Cerebellar nuclear complex (tissue), 1 donor: ENCODE measurements at regions not wholly inside any gene's neighbourhood (a gene's known extent, or its start where the extent isn't known, plus 50 kb on each side); places are given as distances from the start of the nearest gene placed in this dataset.

Experiments
- DNase-seq, 2 experiments: peaks; one replicate each; lab custom pipeline; 2025; lab: John Stamatoyannopoulos, UW

DNA sequence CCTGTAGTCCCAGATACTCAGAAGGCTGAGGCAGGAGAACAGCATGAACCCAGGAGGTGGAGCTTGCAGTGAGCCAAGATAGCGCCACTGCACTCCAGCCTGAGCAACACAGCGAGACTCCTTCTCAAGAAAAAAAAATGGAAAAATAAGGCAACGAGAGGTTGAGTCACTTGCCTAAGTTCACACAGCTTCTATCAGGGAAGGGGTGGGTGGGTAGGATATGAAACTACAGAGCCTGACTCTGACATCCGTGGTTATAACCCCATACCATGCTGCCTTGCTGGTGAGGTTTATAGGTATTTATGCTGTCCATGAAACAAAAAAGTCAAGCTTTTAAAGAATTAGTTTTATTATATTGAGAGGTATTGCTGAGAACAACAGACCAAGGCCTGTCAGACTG lies 61.5 kb upstream of the RAB4A start:
- DNase-seq, result no peak

DNA sequence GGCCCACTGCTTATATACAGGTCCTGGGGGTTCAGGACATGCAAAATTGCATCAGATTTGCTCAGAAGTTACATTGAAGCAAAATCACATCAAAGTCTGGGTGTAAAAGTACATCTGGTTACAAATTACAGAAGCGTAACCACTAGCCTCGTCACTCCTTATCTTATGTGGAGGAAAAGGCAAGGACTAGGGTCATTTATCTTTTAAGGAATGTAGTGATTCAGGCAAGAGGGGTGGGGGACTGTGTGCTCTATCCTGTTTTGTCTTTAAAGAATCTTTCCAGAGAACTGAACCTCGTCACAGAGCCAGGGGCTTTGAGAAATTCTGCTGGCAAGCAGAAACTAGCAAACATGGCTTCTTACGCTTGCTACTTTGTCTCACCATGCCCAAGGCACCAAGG lies 61.1 kb upstream of the RAB4A start:
- no peak for DNase-seq

GRCh38 chr1:229210844-229211243 lies 60.1 kb upstream of the RAB4A start:
- no peak for DNase-seq

DNA sequence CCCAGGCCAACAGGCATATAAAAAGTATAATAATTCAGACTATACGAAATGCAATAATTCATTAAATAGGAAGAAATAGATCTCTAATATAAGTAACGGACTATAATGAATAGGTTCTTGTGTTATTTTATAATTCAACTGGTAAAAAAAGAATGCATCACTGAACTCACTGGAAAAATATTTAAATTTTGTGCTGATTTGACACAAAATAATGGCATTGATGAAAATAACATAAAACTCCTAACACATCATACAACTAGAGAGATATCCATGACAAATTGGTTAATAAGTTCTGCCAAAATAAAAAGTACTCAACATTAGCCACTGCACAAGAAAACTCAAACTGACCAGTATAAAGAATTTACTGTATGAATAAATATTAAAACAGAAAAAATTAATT lies 57.1 kb upstream of the RAB4A start:
- DNase-seq, result no peak

GRCh38 chr1:229217716-229218115 lies 53.2 kb upstream of the RAB4A start:
- no peak for DNase-seq

DNA sequence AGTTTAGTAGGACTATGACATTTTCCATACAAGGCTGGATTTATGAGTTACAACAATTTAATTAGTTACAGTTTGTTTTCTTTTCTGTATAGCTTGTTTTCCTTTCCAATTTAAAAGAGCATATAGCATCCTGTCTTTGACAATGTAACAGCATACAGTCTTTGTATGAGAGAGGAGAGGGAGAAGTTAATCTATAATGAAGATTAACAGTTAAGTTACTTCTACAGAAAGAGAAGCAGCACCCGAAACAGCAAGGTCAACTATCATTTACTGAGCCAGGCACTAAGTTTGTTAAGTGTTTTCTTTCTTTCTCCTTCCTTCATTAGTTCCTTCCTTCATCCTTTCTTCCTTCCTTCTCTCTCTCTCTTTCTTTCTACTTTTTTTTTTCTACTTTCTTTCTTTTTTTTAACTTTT lies 52.3 kb upstream of the RAB4A start:
- DNase-seq, result no peak

DNA sequence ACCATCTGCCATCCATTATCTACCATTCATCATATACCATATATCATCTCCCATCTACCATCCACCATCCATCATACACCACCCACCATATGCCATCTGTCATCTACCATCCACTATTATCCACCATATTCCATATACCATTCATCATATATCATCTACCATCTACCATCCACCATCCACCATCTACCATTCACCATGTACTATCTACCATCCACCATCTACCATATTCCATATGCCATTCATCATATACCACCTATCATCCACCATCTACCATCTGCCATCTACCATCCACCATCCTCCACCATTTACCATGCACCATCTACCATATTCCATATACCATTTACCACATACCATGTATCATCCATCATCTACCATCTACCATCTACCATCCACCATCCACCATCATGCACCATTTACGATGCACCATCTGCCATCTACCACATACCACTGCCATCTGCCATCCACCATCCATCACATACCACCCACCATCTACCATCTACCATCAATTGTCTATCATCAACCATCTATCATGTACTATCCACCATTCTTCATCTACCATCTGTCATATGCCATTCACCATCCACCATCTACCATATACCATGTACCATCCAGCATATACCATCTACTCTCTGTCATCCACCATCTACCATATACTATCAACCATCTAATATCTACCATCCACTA lies 50.6 kb upstream of the RAB4A start:
- no peak for DNase-seq

- no peak for DNase-seq
Observed at GRCh38 chr1:229221106-229222019, 49.5 kb upstream of the RAB4A start.
